B cell (primary cell): ENCODE measurements at regions not wholly inside any gene's neighbourhood (a gene's known extent, or its start where the extent isn't known, plus 50 kb on each side); places are given as distances from the start of the nearest gene placed in this dataset.

ENCODE experiments used
- CTCF ChIP-seq: fragments of 200-600 bp; IDR thresholded peaks from one replicate; pipeline ENCODE4 v1.8.0; 2022; ENCODE audit warnings: antibody characterized with exemption, mild to moderate bottlenecking
- EZH2 ChIP-seq: IDR thresholded peaks from 2 replicates; pipeline ENCODE4 v1.6.1; 2012; ENCODE audit warnings: borderline replicate concordance, low read depth, mild to moderate bottlenecking, moderate library complexity, low read length; ENCODE audit not compliant: insufficient read depth, poor library complexity, severe bottlenecking

- no peak for TF ChIP-seq EZH2
- TF ChIP-seq CTCF, result no peak
These were observed 298.7 kb upstream of the USP25 start for GRCh38 chr21:15431053-15431452.
